H1 (cell line): ENCODE measurements at regions not wholly inside any gene's neighbourhood (a gene's known extent, or its start where the extent isn't known, plus 50 kb on each side); places are given as distances from the start of the nearest gene placed in this dataset.

Source experiments
- USF2 ChIP-seq: IDR thresholded peaks from 2 replicates; pipeline ENCODE4 v1.6.1; 2011; ENCODE audit warnings: low read length, improper control_type of control experiment

GRCh38 chr13:87128491-87128890 is 542.7 kb upstream of the SLITRK5 start (continued):
- TF ChIP-seq USF2: no peak
